Bronchial epithelial cell (primary cell): ENCODE measurements at regions not wholly inside any gene's neighbourhood (a gene's known extent, or its start where the extent isn't known, plus 50 kb on each side); places are given as distances from the start of the nearest gene placed in this dataset.

ENCODE experiments used
- DNase-seq: peaks from one replicate; pipeline ENCODE4 v3.0.0-alpha.2; 2010; ENCODE audit warnings: low read depth
- FAIRE-seq: peaks from 2 replicates; lab custom pipeline; 2011; peaks lifted over from hg19 to GRCh38; lab: Jason Lieb, UNC
- H3K27me3 ChIP-seq: 2 replicates; pipeline ENCODE4 v1.5.1; 2011; ENCODE audit warnings: low read length; ENCODE audit not compliant: control insufficient read depth, insufficient read depth
- H3K36me3 ChIP-seq: 2 replicates; pipeline ENCODE4 v1.5.1; 2011; ENCODE audit warnings: low read length; ENCODE audit not compliant: control insufficient read depth, insufficient read depth
- H3K4me3 ChIP-seq: 2 replicates; pipeline ENCODE4 v1.5.1; 2011; ENCODE audit warnings: mild to moderate bottlenecking, low read depth, low read length, control low read depth
- TF ChIP-seq, protein P1 (sequence below): IDR thresholded peaks from 2 replicates; pipeline ENCODE4 v1.5.1; 2011; ENCODE audit warnings: mild to moderate bottlenecking, moderate library complexity, low read length, control low read depth, inconsistent platforms; ENCODE audit not compliant: insufficient read depth, severe bottlenecking

DNA sequence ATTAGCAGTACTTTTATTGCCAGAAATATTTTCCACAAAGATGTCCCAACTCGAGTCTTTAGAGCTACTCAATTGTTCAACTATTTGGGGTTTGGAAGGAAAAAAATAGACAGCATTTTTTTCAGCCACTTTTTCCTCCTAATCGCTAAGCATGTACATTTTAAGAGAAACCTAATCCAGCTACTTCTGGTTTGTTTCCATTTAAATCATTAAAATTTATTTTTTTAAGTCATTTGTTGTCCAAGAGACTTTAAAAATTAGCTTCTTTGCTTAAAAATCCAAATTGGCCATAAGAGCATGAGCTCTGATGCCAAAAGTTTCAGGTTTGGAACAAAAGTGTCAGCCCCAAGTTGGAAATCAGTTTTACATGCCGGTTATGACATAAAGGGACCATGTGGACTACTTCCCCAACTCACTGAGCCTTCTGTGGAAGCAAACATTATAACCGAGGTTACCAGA lies 186.3 kb upstream of the INTU start:
- Histone ChIP-seq H3K4me3 (no peak overlapping the region), H3K27me3 (no peaks in the 10 kb centered on the region), H3K36me3 (no peaks in the 10 kb centered on the region)
- TF ChIP-seq, protein P1, sequence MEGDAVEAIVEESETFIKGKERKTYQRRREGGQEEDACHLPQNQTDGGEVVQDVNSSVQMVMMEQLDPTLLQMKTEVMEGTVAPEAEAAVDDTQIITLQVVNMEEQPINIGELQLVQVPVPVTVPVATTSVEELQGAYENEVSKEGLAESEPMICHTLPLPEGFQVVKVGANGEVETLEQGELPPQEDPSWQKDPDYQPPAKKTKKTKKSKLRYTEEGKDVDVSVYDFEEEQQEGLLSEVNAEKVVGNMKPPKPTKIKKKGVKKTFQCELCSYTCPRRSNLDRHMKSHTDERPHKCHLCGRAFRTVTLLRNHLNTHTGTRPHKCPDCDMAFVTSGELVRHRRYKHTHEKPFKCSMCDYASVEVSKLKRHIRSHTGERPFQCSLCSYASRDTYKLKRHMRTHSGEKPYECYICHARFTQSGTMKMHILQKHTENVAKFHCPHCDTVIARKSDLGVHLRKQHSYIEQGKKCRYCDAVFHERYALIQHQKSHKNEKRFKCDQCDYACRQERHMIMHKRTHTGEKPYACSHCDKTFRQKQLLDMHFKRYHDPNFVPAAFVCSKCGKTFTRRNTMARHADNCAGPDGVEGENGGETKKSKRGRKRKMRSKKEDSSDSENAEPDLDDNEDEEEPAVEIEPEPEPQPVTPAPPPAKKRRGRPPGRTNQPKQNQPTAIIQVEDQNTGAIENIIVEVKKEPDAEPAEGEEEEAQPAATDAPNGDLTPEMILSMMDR = no peak
- FAIRE-seq (no peak), DNase-seq (no peak)

DNA sequence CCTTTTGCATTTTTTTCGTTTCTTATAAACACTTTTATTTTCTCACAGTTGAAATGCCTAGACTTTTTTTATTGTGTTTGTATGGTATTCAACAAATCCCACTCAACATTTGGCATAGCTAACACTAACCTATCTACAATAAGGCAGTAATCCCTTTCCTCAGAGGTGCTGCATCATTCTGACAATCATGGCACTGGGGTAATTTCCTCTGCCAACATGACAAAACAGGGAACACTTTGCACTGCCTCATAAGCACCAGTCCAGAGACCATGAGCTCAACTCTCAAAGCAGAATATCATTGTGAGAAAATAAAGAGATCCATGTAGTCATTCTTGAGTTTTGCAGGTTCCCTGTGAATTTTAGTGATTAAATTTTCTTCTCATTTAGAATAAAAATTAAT lies 183.8 kb upstream of the INTU start:
- H3K27me3 ChIP-seq = no peaks in the 10 kb centered on the region
- TF ChIP-seq, protein P1 = no peak

DNA sequence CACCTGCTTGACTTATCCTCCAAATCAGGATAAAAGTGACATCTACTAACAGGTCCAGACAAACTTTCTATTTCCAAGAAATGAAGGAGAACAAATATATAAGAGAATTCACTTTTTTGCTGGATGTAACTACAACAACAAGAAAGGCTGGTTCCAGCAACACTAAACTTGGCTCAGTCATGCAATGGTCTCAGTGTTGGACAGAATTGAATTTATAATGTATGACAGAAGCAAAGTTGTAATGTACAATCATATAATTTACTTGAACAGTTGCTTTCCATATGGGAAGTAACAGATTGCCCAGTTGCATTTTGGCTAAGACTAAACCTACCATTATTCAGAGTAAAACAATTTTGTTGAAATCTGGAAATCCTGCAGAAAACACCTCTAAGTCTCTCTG lies 183.3 kb upstream of the INTU start:
- Histone ChIP-seq H3K27me3 (no peaks in the 10 kb centered on the region), H3K4me3 (no peak overlapping the region), H3K36me3 (no peaks in the 10 kb centered on the region)
- FAIRE-seq (no peak), DNase-seq (no peak)
- TF ChIP-seq, protein P1 = no peak

More for the DNA sequence above, 183.8 kb upstream of the INTU start:
- DNase-seq = no peak
- FAIRE-seq = no peak
- H3K4me3 ChIP-seq = no peak overlapping the region
- no peaks in the 10 kb centered on the region for H3K36me3 ChIP-seq

DNA sequence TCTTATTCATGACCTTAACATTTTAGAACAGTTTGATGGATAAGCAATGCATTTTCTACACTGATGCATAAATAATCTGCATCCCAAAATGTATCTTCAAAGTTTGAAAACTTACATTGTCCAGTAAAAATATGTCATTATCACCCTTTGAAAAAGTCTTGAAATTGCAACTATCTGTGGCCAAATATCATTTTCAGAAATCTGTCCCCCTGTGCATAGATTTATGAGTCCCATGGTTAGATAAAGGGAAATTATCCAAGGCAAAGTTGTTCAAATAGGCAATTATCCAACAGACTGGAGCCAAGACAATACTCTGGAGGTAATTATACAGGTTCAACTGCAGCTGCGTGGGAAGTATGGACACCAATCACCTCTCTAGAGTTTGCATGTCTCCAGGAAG lies 182.5 kb upstream of the INTU start:
- FAIRE-seq = no peak
- DNase-seq = no peak
- no peaks in the 10 kb centered on the region for H3K36me3 ChIP-seq
- no peaks in the 10 kb centered on the region for H3K27me3 ChIP-seq
- TF ChIP-seq, protein P1 = no peak
- no peak overlapping the region for H3K4me3 ChIP-seq

DNA sequence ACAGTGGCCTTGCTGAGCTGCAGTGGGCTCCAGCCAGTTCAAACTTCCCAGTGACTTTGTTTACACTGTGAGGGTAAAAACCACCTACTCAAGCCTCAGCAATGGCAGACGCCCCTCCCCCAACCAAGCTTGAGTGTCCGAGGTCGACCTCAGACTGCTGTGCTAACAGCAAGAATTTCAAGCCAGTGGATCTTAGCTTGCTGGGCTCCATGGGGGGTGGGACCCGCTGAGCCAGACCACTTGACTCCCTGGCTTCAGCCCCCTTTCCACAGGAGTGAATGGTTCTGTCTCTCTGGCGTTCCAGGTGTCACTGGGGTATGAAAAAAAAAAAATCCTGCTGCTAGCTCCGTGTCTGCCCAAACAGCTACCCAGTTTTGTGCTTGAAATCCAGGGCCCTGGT lies 168.9 kb upstream of the INTU start:
- Histone ChIP-seq H3K4me3 (no peak overlapping the region), H3K27me3 (no peaks in the 10 kb centered on the region), H3K36me3 (no peaks in the 10 kb centered on the region)
- TF ChIP-seq, protein P1 = no peak
- no peak for DNase-seq
- FAIRE-seq = no peak

DNA sequence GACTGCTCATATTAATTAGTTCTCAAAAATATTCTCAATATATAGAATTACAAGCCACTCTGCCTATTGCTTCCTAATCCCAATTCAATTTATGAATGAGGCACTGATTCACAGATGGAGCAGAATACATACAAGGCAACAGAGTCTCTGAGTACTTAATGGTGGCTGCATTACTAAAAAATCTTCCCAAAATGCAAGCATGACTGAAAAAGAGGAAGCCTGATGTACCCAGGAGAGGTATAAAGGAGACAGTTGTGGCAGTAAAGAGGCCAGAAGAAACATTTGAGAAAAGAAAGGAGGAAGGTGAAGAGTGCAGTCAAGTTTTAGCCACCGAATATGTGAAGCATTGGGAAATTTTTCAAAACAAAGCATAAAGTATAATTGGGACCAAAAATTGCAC lies 163.2 kb upstream of the INTU start:
- no peak for DNase-seq
- Histone ChIP-seq H3K36me3 (no peaks in the 10 kb centered on the region), H3K27me3 (no peaks in the 10 kb centered on the region), H3K4me3 (no peak overlapping the region)
- TF ChIP-seq, protein P1 = no peak
- FAIRE-seq = no peak
